ENCODE measurements at regions not wholly inside any gene's neighbourhood (a gene's known extent, or its start where the extent isn't known, plus 50 kb on each side); places are given as distances from the start of the nearest gene placed in this dataset.

DNA sequence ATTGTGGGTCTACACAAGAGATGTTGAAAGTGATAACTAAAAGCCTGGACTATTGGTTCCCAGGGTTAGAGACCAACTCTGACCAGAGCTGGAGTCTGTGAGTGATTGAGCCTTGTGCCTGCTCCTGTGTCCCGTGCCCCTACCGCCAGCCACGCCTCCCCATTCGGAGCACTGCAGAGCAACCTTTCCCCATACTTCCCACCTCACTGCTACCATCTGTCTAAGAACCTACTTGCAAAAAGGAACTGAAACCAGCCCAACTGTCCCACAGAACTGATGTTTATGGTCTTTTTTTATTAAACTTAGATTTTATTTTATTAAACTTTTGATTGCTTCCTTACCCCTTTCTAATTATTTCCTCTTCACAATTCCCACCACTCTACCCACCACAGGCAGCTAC lies 300.3 kb upstream of the MGAT5 start:
- Histone ChIP-seq H3K27me3 (ENCODE audit: insufficient read depth, low read length) (no peaks in the 10 kb centered on the region), H2AFZ (ENCODE audit: low read length) (no peak overlapping the region), H3K9me3 (ENCODE audit: low read depth, low read length) (no peaks in the 10 kb centered on the region), H3K4me1 (ENCODE audit: insufficient read depth, low read length) (no peaks in the 10 kb centered on the region), H3K79me2 (ENCODE audit: insufficient read depth, low read length) (no peaks in the 10 kb centered on the region), H3K4me2 (ENCODE audit: insufficient read depth, low read length) (no peak overlapping the region), H4K20me1 (ENCODE audit: insufficient read depth, low read length) (no peaks in the 10 kb centered on the region), H3K4me3 (ENCODE audit: insufficient read depth, low read length) (no peak overlapping the region), H3K27ac (ENCODE audit: low read depth, low read length) (no peak overlapping the region), H3K36me3 (ENCODE audit: insufficient read depth, low read length) (no peaks in the 10 kb centered on the region)
- TF ChIP-seq, protein P1, sequence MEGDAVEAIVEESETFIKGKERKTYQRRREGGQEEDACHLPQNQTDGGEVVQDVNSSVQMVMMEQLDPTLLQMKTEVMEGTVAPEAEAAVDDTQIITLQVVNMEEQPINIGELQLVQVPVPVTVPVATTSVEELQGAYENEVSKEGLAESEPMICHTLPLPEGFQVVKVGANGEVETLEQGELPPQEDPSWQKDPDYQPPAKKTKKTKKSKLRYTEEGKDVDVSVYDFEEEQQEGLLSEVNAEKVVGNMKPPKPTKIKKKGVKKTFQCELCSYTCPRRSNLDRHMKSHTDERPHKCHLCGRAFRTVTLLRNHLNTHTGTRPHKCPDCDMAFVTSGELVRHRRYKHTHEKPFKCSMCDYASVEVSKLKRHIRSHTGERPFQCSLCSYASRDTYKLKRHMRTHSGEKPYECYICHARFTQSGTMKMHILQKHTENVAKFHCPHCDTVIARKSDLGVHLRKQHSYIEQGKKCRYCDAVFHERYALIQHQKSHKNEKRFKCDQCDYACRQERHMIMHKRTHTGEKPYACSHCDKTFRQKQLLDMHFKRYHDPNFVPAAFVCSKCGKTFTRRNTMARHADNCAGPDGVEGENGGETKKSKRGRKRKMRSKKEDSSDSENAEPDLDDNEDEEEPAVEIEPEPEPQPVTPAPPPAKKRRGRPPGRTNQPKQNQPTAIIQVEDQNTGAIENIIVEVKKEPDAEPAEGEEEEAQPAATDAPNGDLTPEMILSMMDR (IDR thresholded peaks at IDR 0.05; ENCODE audit: extremely low read depth, low read depth, low read length), result no peak
- DNase-seq (ENCODE audit: insufficient read length, low spot score, missing footprints), result no peak

DNA sequence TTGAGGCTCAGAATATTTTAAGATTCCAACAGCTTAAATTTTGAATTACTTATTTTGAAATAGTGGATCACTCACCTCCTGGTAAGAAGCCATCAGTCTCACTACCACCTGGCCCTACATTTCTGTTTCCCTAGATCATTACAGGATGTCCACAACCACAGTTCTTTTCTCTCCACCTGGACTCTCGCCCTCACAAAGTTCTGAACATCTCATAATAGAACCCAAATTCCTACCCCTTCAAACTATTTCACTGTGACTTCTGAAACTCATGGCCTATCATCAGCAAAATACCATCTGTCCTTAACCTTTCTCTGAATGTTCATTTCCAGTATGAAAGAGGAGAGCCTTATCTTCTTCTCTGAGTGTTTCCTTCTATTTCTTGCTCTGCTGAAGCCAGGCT lies 299.2 kb upstream of the MGAT5 start:
- no peaks in the 10 kb centered on the region for H3K27me3 ChIP-seq (ENCODE audit: insufficient read depth, low read length)
- no peaks in the 10 kb centered on the region for H3K36me3 ChIP-seq (ENCODE audit: insufficient read depth, low read length)
- H3K4me3 ChIP-seq (ENCODE audit: insufficient read depth, low read length), result no peak overlapping the region
- H3K27ac ChIP-seq (ENCODE audit: low read depth, low read length), result no peak overlapping the region
- TF ChIP-seq, protein P1 (IDR thresholded peaks at IDR 0.05; ENCODE audit: extremely low read depth, low read depth, low read length), result no peak
- H3K4me1 ChIP-seq (ENCODE audit: insufficient read depth, low read length), result no peaks in the 10 kb centered on the region
- no peaks in the 10 kb centered on the region for H3K79me2 ChIP-seq (ENCODE audit: insufficient read depth, low read length)
- no peaks in the 10 kb centered on the region for H4K20me1 ChIP-seq (ENCODE audit: insufficient read depth, low read length)
- H2AFZ ChIP-seq (ENCODE audit: low read length), result no peak overlapping the region
- H3K4me2 ChIP-seq (ENCODE audit: insufficient read depth, low read length), result no peak overlapping the region
- DNase-seq (ENCODE audit: insufficient read length, low spot score, missing footprints), result no peak
- H3K9me3 ChIP-seq (ENCODE audit: low read depth, low read length), result no peaks in the 10 kb centered on the region

DNA sequence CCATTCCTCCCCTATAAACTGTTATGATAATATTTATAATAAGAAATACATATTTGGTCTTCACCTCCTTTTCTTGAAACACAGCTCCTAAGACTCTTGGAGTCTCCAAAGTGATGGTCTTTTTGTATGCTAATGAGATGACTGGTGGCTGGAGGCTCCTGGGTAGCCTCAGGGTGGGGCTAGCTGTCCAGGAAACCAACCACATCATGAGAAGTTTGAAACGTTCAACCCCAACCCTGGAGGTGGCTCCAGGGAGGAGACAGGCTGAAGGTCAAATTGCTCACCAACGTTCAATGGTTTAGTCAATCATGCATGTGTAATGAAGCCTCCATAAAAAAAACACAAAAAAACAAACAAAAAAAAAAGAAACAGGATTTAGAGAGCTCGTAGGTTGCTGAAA lies 298.7 kb upstream of the MGAT5 start:
- H3K27me3 ChIP-seq (ENCODE audit: insufficient read depth, low read length), result no peaks in the 10 kb centered on the region

DNA sequence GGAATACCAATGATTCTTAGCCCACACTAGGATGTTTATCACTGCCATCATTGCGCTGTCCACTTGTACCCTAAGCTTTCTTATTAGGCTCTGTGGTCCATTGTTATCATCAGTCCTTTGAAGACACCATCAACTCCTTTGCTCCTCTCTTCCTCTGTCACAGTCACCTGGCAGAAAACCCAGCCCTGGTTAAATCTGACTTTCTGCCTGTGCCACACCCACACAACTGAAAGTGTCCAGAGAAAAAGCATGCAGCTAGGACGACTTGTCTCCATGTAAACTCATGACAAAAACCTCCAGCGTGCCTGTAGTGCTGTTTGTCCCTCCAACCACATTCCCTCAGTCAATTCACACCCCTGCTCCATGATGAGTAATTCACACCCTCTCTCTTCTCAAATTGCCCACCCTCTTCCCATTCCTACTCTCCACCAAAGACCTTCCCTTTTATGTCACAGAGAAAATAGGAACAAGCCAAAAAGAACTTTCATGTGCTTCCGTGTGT lies 297.4 kb upstream of the MGAT5 start:
- no peak for DNase-seq (ENCODE audit: insufficient read length, low spot score, missing footprints)
- Histone ChIP-seq H3K27me3 (ENCODE audit: insufficient read depth, low read length) (no peaks in the 10 kb centered on the region), H3K4me2 (ENCODE audit: insufficient read depth, low read length) (no peak overlapping the region), H3K9me3 (ENCODE audit: low read depth, low read length) (no peaks in the 10 kb centered on the region), H2AFZ (ENCODE audit: low read length) (no peak overlapping the region), H3K36me3 (ENCODE audit: insufficient read depth, low read length) (no peaks in the 10 kb centered on the region), H3K4me1 (ENCODE audit: insufficient read depth, low read length) (no peaks in the 10 kb centered on the region), H3K27ac (ENCODE audit: low read depth, low read length) (no peak overlapping the region), H4K20me1 (ENCODE audit: insufficient read depth, low read length) (no peaks in the 10 kb centered on the region), H3K4me3 (ENCODE audit: insufficient read depth, low read length) (no peak overlapping the region), H3K79me2 (ENCODE audit: insufficient read depth, low read length) (no peaks in the 10 kb centered on the region)
- TF ChIP-seq, protein P1 (IDR thresholded peaks at IDR 0.05; ENCODE audit: extremely low read depth, low read depth, low read length), result no peak

More for the DNA sequence above, 298.7 kb upstream of the MGAT5 start:
- no peak overlapping the region for H3K4me3 ChIP-seq (ENCODE audit: insufficient read depth, low read length)
- no peaks in the 10 kb centered on the region for H3K9me3 ChIP-seq (ENCODE audit: low read depth, low read length)
- no peaks in the 10 kb centered on the region for H3K4me1 ChIP-seq (ENCODE audit: insufficient read depth, low read length)
- H4K20me1 ChIP-seq (ENCODE audit: insufficient read depth, low read length), result no peaks in the 10 kb centered on the region
- TF ChIP-seq, protein P1 (IDR thresholded peaks at IDR 0.05; ENCODE audit: extremely low read depth, low read depth, low read length), result no peak
- no peak for DNase-seq (ENCODE audit: insufficient read length, low spot score, missing footprints)
- H3K27ac ChIP-seq (ENCODE audit: low read depth, low read length), result no peak overlapping the region
- no peaks in the 10 kb centered on the region for H3K36me3 ChIP-seq (ENCODE audit: insufficient read depth, low read length)
- no peak overlapping the region for H3K4me2 ChIP-seq (ENCODE audit: insufficient read depth, low read length)
- H3K79me2 ChIP-seq (ENCODE audit: insufficient read depth, low read length), result no peaks in the 10 kb centered on the region
- no peak overlapping the region for H2AFZ ChIP-seq (ENCODE audit: low read length)
